ENCODE measurements at regions not wholly inside any gene's neighbourhood (a gene's known extent, or its start where the extent isn't known, plus 50 kb on each side); places are given as distances from the start of the nearest gene placed in this dataset.

DNA sequence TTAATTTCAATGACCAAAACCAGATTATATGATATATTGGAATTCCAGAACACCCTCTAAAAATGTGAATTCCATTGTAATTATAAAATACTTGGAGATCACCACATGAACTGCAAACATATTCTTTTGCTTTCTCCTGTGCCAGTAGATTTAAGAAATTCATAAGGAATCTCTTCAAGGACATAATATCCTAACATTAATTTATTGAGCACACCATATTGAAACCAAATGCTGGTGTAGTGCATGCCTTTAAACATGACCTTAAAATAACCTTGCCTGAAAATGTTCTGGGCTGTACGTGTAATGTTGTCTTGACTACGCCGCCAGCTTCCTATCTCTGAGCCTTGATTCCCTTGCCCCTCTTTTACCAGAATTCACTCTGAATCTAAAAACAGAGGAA lies 205.0 kb upstream of the ACTBL2 start:
- no peak for TF ChIP-seq CTCF (IDR thresholded peaks at IDR 0.05)
- TF ChIP-seq, protein P1, sequence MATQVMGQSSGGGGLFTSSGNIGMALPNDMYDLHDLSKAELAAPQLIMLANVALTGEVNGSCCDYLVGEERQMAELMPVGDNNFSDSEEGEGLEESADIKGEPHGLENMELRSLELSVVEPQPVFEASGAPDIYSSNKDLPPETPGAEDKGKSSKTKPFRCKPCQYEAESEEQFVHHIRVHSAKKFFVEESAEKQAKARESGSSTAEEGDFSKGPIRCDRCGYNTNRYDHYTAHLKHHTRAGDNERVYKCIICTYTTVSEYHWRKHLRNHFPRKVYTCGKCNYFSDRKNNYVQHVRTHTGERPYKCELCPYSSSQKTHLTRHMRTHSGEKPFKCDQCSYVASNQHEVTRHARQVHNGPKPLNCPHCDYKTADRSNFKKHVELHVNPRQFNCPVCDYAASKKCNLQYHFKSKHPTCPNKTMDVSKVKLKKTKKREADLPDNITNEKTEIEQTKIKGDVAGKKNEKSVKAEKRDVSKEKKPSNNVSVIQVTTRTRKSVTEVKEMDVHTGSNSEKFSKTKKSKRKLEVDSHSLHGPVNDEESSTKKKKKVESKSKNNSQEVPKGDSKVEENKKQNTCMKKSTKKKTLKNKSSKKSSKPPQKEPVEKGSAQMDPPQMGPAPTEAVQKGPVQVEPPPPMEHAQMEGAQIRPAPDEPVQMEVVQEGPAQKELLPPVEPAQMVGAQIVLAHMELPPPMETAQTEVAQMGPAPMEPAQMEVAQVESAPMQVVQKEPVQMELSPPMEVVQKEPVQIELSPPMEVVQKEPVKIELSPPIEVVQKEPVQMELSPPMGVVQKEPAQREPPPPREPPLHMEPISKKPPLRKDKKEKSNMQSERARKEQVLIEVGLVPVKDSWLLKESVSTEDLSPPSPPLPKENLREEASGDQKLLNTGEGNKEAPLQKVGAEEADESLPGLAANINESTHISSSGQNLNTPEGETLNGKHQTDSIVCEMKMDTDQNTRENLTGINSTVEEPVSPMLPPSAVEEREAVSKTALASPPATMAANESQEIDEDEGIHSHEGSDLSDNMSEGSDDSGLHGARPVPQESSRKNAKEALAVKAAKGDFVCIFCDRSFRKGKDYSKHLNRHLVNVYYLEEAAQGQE (IDR thresholded peaks at IDR 0.05; ENCODE audit: insufficient read depth in 1 of 2, low read depth in 2 of 2, low read length in 1 of 2) = no peak
- no peak for TF ChIP-seq POLR2AphosphoS5 (IDR thresholded peaks at IDR 0.05; ENCODE audit: low read depth, low read length)
- TF ChIP-seq SIN3A (IDR thresholded peaks at IDR 0.05; ENCODE audit: borderline replicate concordance, insufficient read depth, low read depth, low read length) = no peak
- TF ChIP-seq TCF7L2 (IDR thresholded peaks at IDR 0.05; ENCODE audit: low read depth, low read length) = no peak

All from Panc1 (cell line).